Mucosa of descending colon (tissue), 3 donors: ENCODE measurements at regions not wholly inside any gene's neighbourhood (a gene's known extent, or its start where the extent isn't known, plus 50 kb on each side); places are given as distances from the start of the nearest gene placed in this dataset.

ENCODE experiments used
- ATAC-seq: fragments of 200-7000 bp; cut with Tn5 transposase; one replicate; pipeline ENCODE4 v1.9.1; 2020; ENCODE audit warnings: mild to moderate bottlenecking, moderate library complexity
- DNase-seq, 3 donors: peaks; one replicate each; pipeline ENCODE4 v3.0.0-alpha.2; 2020
- H3K36me3 ChIP-seq: fragments of 200-600 bp; one replicate; pipeline ENCODE4 v1.8.0; 2021; ENCODE audit warnings: low read depth, mild to moderate bottlenecking
- H3K4me1 ChIP-seq: fragments of 200-600 bp; one replicate; pipeline ENCODE4 v1.8.0; 2021; ENCODE audit warnings: low read depth, mild to moderate bottlenecking
- H3K4me3 ChIP-seq: fragments of 200-600 bp; one replicate; pipeline ENCODE4 v1.8.0; 2021; ENCODE audit warnings: mild to moderate bottlenecking
- H3K9me3 ChIP-seq: fragments of 200-600 bp; one replicate; pipeline ENCODE4 v1.8.0; 2021; ENCODE audit warnings: mild to moderate bottlenecking
- intact Hi-C, 2 donors: fragments of 100-400 bp; cut with DNase I in 1 of 2; cut with micrococcal nuclease in 1 of 2; formaldehyde crosslinking; loops; one replicate each; pipeline versions ENCODE4 v1.11.0 to v1.11.1; 2022; cut with DNase I, micrococcal nuclease
- TF ChIP-seq, protein P1 (sequence below): fragments of 200-600 bp; IDR thresholded peaks from one replicate; pipeline ENCODE4 v1.8.0; 2022; ENCODE audit warnings: antibody characterized with exemption, mild to moderate bottlenecking
- donor health status: DM: no; HTN: no; CAD: no; lungs with moderate emphysema.
- donor health status: DM: no; HTN: no; CAD: no.
- donor health status: DM: no; HTN: yes; CAD: no.

DNA sequence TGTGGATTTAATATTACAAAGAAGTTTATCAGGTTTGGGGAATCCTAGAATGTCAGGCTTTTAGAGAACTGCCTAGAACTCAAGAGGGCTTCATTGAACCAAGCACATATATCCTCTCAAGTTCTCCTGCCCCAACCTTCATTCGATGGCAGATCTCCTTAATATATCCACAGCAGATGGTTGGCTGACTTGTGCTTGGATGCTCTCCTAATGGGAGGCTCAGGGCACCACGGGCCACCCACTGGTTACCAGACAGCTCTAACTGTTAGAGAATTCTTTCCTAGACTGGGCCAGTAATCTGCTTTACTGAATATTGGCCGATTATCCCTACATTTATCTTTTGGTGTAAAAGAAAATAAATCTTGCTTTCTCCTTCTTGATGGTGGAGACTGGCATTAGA, 87.2 kb upstream of the ATP8B1 start:
- TF ChIP-seq, protein P1, sequence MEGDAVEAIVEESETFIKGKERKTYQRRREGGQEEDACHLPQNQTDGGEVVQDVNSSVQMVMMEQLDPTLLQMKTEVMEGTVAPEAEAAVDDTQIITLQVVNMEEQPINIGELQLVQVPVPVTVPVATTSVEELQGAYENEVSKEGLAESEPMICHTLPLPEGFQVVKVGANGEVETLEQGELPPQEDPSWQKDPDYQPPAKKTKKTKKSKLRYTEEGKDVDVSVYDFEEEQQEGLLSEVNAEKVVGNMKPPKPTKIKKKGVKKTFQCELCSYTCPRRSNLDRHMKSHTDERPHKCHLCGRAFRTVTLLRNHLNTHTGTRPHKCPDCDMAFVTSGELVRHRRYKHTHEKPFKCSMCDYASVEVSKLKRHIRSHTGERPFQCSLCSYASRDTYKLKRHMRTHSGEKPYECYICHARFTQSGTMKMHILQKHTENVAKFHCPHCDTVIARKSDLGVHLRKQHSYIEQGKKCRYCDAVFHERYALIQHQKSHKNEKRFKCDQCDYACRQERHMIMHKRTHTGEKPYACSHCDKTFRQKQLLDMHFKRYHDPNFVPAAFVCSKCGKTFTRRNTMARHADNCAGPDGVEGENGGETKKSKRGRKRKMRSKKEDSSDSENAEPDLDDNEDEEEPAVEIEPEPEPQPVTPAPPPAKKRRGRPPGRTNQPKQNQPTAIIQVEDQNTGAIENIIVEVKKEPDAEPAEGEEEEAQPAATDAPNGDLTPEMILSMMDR = no peak
- Histone ChIP-seq H3K36me3 (no peaks in the 10 kb centered on the region), H3K9me3 (peaks cover 7% of the 10 kb centered on the region), H3K4me1 (no peaks in the 10 kb centered on the region), H3K4me3 (no peak overlapping the region)
- DNase-seq = no peak
- intact Hi-C loops = no loop called here
- ATAC-seq = no peak

DNA sequence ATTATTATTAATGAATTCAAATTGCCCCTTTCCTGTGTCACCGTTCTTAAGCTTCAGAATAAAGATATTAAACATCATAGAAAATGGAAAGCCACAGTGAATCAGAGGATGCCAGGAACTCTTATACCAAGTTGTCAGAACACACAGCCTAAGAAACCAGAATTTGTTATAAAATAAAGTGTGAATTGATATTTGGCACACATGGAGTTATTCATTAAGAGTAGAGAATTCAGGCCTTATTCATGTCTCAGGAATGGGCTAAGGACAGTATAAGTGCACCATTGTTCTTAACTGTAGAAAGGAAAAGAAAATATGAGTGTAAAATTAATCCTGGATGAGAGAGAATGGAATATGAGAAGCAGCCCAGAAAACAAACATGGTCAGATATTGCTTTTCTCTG, 86.7 kb upstream of the ATP8B1 start:
- no peaks in the 10 kb centered on the region for H3K4me1 ChIP-seq
- H3K9me3 ChIP-seq = peaks cover 7% of the 10 kb centered on the region
- H3K36me3 ChIP-seq = no peaks in the 10 kb centered on the region
- no peak overlapping the region for H3K4me3 ChIP-seq
- intact Hi-C loops = loop anchor here in 1 of 2 donors (10.0 kb wide), 1 partner anchor 235 kb away; no protein-coding TSS in a partner anchor
- DNase-seq = no peak
- no peak for ATAC-seq
- TF ChIP-seq, protein P1 = no peak

DNA sequence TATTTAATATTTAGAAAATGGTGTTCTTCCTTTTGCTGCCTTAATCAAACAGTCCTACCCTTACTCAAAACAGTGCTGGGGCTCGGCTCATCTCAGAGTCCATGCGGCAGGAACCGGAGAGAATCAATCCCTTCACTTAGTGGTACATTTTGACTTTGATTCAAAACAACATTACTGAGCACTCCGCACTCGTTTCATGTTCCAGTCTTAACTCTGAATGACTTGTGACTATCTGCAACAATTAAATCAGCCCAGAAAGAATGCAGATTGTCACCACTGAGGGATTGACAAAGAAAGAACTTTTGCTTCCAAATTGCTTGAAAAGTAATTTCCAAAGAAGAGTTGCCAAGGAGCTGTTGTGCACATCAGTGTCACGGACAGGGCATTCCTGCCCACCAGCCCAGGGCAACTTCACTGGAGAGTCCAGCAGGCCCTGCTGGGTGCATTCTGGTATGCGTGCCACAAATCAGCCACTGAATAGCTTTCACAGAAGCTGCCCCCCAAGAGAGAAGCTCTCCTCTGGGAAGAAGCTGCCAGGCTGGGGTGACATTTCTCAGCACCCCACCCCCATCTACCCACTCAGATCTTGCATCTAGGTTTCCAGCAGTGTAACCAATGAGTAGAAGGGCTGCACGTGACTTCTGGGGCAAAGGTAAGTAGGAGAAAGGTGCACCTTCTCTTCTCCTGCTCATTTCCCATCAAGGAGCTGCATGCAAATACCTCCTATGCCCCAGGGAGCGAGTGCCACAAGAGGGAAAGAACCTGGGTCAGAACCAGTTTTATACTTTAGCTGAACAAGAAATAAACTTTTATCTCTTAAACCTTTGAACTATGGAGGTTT, 84.6 kb upstream of the ATP8B1 start:
- peak; percentile 50 for ATAC-seq
- H3K4me3 ChIP-seq = no peak overlapping the region
- peaks cover 7% of the 10 kb centered on the region for H3K9me3 ChIP-seq
- no peak for DNase-seq
- intact Hi-C loops = loop anchor here in 1 of 2 donors (10.0 kb wide), 1 partner anchor 237 kb away; no protein-coding TSS in a partner anchor
- no peaks in the 10 kb centered on the region for H3K4me1 ChIP-seq
- TF ChIP-seq, protein P1 = no peak
- no peaks in the 10 kb centered on the region for H3K36me3 ChIP-seq

DNA sequence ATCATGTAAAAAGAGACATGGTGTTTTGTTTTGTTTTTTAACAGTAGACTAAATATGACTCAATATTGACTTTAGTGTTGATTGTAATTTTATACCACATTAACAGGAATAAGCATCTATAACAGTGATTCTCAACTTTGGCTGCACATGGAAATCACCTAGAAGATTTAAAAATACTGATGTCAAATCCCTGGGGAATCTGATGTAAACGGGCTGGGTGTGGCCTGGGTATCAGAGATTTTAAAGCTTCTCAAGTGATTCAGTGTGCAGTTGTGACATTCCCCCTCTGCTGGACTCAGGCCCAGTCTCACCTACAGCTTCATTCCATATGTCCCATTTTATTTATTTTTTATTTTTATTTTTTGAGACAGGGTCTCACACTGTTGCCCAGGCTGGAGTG, 82.8 kb upstream of the ATP8B1 start:
- H3K9me3 ChIP-seq = peaks cover 7% of the 10 kb centered on the region
- H3K4me1 ChIP-seq = no peaks in the 10 kb centered on the region
- intact Hi-C loops = loop anchor here in 1 of 2 donors (10.0 kb wide), 1 partner anchor 239 kb away; no protein-coding TSS in a partner anchor
- H3K36me3 ChIP-seq = no peaks in the 10 kb centered on the region
- DNase-seq (no peak), ATAC-seq (no peak)
- no peak overlapping the region for H3K4me3 ChIP-seq
- TF ChIP-seq, protein P1 = no peak

DNA sequence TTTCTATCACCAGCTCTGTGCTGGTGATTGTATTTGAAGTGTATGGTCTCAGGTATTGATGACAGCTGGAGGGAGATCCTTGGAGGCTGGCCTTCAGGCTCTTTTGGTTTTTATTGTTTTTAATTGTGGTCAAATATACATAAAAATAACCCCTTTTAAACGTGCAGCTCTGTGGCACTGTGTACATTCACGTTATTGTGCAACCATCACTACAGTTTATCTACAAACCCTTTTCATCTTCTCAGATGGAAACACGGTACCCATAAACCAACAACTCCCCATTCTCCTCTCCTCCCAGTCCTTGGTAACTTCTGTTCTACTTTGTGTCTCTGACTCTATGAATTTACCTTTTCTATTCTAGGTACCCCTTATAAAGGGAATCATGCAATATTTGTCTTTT, 79.3 kb upstream of the ATP8B1 start:
- TF ChIP-seq, protein P1 = no peak
- ATAC-seq = no peak
- H3K4me3 ChIP-seq = no peak overlapping the region
- H3K9me3 ChIP-seq = peaks cover 11% of the 10 kb centered on the region
- H3K4me1 ChIP-seq = no peaks in the 10 kb centered on the region
- no peaks in the 10 kb centered on the region for H3K36me3 ChIP-seq
- intact Hi-C loops = loop anchor here (5.0 to 10.0 kb wide), 2 partner anchors 235 to 242 kb away; no protein-coding TSS in a partner anchor
- no peak for DNase-seq
